GM19328 (cell line): ENCODE measurements at regions not wholly inside any gene's neighbourhood (a gene's known extent, or its start where the extent isn't known, plus 50 kb on each side); places are given as distances from the start of the nearest gene placed in this dataset.

Experiments used
- ATAC-seq: cut with Tn5 transposase; IDR thresholded peaks from one replicate; pipeline ENCODE4 v1.9.1; 2021; ENCODE audit warnings: mild to moderate bottlenecking, moderate library complexity; ENCODE audit not compliant: unreplicated experiment

- ATAC-seq, result no peak
Measured at GRCh38 chrX:66328950-66329596, 165.0 kb downstream of the HEPH start.

DNA sequence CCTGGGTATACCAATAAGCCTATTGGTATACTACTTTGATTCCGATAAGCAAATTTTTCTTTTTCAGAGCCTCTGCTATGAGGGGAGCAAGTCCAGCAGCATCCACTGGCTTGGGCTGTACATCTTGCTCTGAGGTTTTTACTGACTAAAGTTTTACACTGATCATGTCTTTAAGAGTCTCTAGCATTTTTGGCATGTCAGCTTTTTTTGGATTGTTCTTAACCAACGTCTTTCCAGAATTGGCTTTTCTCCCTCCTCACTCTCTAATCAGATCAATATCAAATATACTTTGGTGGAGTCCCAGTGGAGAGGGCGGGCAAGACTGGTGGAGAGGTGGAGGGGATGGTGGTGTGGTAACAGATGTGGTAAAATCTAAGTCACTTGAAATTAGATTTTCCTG is 196.8 kb downstream of the HEPH start:
- ATAC-seq, result no peak

- ATAC-seq, result no peak
Measured at GRCh38 chrX:66384722-66385121, 220.7 kb downstream of the HEPH start.

DNA sequence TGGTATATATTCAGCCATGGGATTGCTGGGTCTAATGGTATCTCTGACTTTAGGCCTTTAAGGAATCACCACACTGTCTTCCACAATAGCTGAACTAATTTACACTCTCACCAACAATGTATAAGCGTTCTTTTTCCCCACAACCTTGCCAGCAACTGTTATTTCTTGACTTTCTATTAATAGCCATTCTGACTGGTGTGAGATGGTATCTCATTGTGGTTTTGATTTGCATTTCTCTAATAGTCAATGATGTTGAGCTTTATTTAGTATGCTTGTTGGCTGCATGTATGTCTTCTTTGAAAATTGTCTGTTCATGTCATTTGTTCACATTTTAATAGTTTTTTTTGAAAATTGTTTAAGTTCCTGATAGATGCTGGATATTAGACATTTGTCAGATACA is 235.2 kb downstream of the HEPH start:
- no peak for ATAC-seq

- ATAC-seq, result no peak
Measured at GRCh38 chrX:66402165-66402564, 236.7 kb downstream of the EDA2R start.

DNA sequence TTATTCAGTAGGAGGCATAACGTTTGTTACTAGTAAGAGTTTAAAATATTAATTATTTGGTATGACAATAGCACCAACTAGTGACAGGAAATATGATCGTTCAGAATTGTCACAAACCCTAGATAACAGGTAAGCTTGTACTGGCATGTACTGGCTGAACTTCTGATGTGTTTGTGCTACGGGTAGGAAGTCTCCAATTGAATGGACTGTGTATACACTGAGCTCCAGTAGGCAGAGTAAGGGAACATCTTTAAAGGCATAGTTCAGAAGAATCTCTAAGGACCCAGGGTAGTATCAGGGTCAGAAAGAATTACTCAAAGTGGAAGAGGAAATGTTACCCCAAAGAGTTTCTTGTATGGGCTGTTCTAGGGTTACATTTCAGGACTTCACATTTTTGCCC is 230.4 kb downstream of the EDA2R start:
- ATAC-seq, result peak; percentile 62

DNA sequence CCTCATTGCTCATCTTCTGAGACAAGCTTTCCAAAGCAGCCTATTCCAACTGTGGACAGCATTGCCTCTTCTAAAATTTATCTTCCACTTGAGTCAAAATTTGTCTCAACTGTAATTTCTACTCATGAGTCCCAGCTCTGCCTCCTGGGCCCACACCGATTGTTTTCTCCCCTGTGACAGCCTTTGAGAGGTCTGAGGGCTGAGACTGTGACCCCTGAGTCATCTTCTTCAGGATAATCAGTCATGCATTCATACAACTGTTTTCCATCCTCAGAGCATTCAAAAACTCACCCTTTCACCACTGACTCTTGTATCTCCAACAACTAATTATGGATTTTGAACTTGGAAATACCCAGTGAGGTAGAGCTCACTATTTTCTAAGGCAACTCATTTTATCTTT is 228.1 kb downstream of the EDA2R start:
- no peak for ATAC-seq
